HTR-8/SVneo (cell line): ENCODE measurements at regions not wholly inside any gene's neighbourhood (a gene's known extent, or its start where the extent isn't known, plus 50 kb on each side); places are given as distances from the start of the nearest gene placed in this dataset.
"Not testable (repeated sequence)": the region's sequence is repeated elsewhere in the genome, so short reads cannot be mapped to it uniquely, and the experiment has no call there.

ENCODE experiments used
- DNase-seq: peaks from one replicate; pipeline ENCODE4 v3.0.0; 2011; ENCODE audit warnings: low spot score, mixed read lengths; ENCODE audit not compliant: insufficient read length
- FAIRE-seq: peaks from 2 replicates; lab custom pipeline; 2011; peaks lifted over from hg19 to GRCh38; lab: Jason Lieb, UNC

GRCh38 chr12:5160827-5161226, 117.1 kb downstream of the KCNA5 start:
- DNase-seq (no peak), FAIRE-seq (no peak)

GRCh38 chr12:5163661-5164060, 120.0 kb downstream of the KCNA5 start:
- FAIRE-seq (no peak), DNase-seq (no peak)

GRCh38 chr12:5165296-5165970, 121.8 kb downstream of the KCNA5 start:
- DNase-seq, result no peak
- no peak for FAIRE-seq

GRCh38 chr12:5166976-5167375, 123.3 kb downstream of the KCNA5 start:
- no peak for DNase-seq
- FAIRE-seq, result peak; percentile 40

- no peak for FAIRE-seq
- no peak for DNase-seq
Observed at GRCh38 chr12:5168148-5168547, 124.5 kb downstream of the KCNA5 start.

- no peak for FAIRE-seq
- no peak for DNase-seq
Observed at GRCh38 chr12:5170844-5171243, 127.2 kb downstream of the KCNA5 start.

- FAIRE-seq, result no peak
Observed at GRCh38 chr12:5171701-5172100, 128.0 kb downstream of the KCNA5 start.

GRCh38 chr12:5172886-5173285, 129.2 kb downstream of the KCNA5 start:
- FAIRE-seq (no peak), DNase-seq (no peak)

More at GRCh38 chr12:5171701-5172100, 128.0 kb downstream of the KCNA5 start:
- peak; percentile 36 for DNase-seq

GRCh38 chr12:5173511-5174011, 129.9 kb downstream of the KCNA5 start:
- FAIRE-seq, result no peak
- no peak for DNase-seq

GRCh38 chr12:5175415-5175814, 131.7 kb downstream of the KCNA5 start:
- DNase-seq, FAIRE-seq: not testable (repeated sequence)

- no peak for FAIRE-seq
- DNase-seq, result no peak
Observed at GRCh38 chr12:5176036-5176435, 132.4 kb downstream of the KCNA5 start.

GRCh38 chr12:5177096-5177495, 133.4 kb downstream of the KCNA5 start:
- FAIRE-seq, result no peak

GRCh38 chr12:5177731-5178130, 134.1 kb downstream of the KCNA5 start:
- DNase-seq (no peak), FAIRE-seq (no peak)

More at GRCh38 chr12:5177096-5177495, 133.4 kb downstream of the KCNA5 start:
- no peak for DNase-seq

- FAIRE-seq, result no peak
- no peak for DNase-seq
Observed at GRCh38 chr12:5178571-5178970, 134.9 kb downstream of the KCNA5 start.

GRCh38 chr12:5180496-5180895, 136.8 kb downstream of the KCNA5 start:
- FAIRE-seq (no peak), DNase-seq (no peak)

GRCh38 chr12:5184186-5184585, 140.5 kb downstream of the KCNA5 start:
- FAIRE-seq, result no peak
- no peak for DNase-seq

- no peak for FAIRE-seq
- DNase-seq, result no peak
Observed at GRCh38 chr12:5185435-5186069, 141.9 kb downstream of the KCNA5 start.

GRCh38 chr12:5186715-5187114, 143.0 kb downstream of the KCNA5 start:
- no peak for FAIRE-seq
- DNase-seq, result no peak

GRCh38 chr12:5187136-5187535, 143.5 kb downstream of the KCNA5 start:
- no peak for FAIRE-seq
- no peak for DNase-seq

- FAIRE-seq (no peak), DNase-seq (no peak)
Observed at GRCh38 chr12:5188472-5188871, 144.8 kb downstream of the KCNA5 start.

GRCh38 chr12:5189173-5189572, 145.5 kb downstream of the KCNA5 start:
- FAIRE-seq (peak; percentile 31), DNase-seq (no peak)
